Aorta (tissue), 5 donors: ENCODE measurements at regions not wholly inside any gene's neighbourhood (a gene's known extent, or its start where the extent isn't known, plus 50 kb on each side); places are given as distances from the start of the nearest gene placed in this dataset.

ENCODE experiments used
- ATAC-seq: fragments of 200-7000 bp; cut with Tn5 transposase; one replicate; pipeline ENCODE4 v1.9.1; 2022; ENCODE audit warnings: moderate library complexity; ENCODE audit not compliant: low FRiP score
- DNase-seq, 2 donors: peaks; one replicate each; pipeline ENCODE4 v3.0.0-alpha.2; 2020
- H3K27ac ChIP-seq, 2 donors: one replicate each; pipeline ENCODE4 v1.5.1; 2013; ENCODE audit warnings: low read length in 2 of 2, mild to moderate bottlenecking in 2 of 2, moderate library complexity in 2 of 2, control low read depth in 1 of 2, inconsistent platforms in 1 of 2, low read depth in 1 of 2
- H3K27me3 ChIP-seq, 2 donors: one replicate each; pipeline ENCODE4 v1.6.1; 2013; ENCODE audit warnings: control low read depth in 1 of 2, low read length in 1 of 2, mild to moderate bottlenecking in 1 of 2, moderate library complexity in 1 of 2; ENCODE audit not compliant: insufficient read depth in 2 of 2, control insufficient read depth in 1 of 2
- H3K36me3 ChIP-seq, 2 donors: one replicate each; pipeline ENCODE4 v1.6.1; 2013; ENCODE audit warnings: control low read depth in 1 of 2, low read length in 1 of 2, mild to moderate bottlenecking in 1 of 2; ENCODE audit not compliant: insufficient read depth in 2 of 2, control insufficient read depth in 1 of 2
- H3K4me1 ChIP-seq, 2 donors: one replicate each; pipeline ENCODE4 v1.6.1; 2013; ENCODE audit warnings: low read length in 2 of 2, control low read depth in 1 of 2, mild to moderate bottlenecking in 1 of 2, moderate library complexity in 1 of 2; ENCODE audit not compliant: insufficient read depth in 2 of 2, control insufficient read depth in 1 of 2
- H3K4me3 ChIP-seq, 2 donors: one replicate each; pipeline ENCODE4 v1.5.1; 2013; ENCODE audit warnings: low read length in 2 of 2, control low read depth in 1 of 2, mild to moderate bottlenecking in 1 of 2
- H3K9me3 ChIP-seq: one replicate; pipeline ENCODE4 v1.6.1; 2013; ENCODE audit warnings: mild to moderate bottlenecking, low read length; ENCODE audit not compliant: control insufficient read depth
- WGBS, 2 donors: extraction: QIAGEN DNeasy Blood & Tissue Kit; methylation state at CpG; one replicate each; pipeline ENCODE4 v1.1.7; 2013; 5-methylcytosine and 5-hydroxymethylcytosine counted together
- intact Hi-C, 2 donors: fragments of 100-400 bp; cut with DNase I; formaldehyde crosslinking; loops; one replicate each; pipeline versions ENCODE4 v1.14.2 to v1.15.0; 2022
- donor health status: healthy with polysubstance abuse.
- donor health status: Bipolar disorder and iron deficiency.
- donor health status: DM: no; HTN: no; CAD: no.
- donor health status: DM: no; HTN: no; CAD: no.
- donor health status: DM: yes; HTN: yes; CAD: no.

GRCh38 chr3:181316482-181316881 is 326.9 kb upstream of the DNAJC19 start:
- H3K27me3 ChIP-seq = no peaks in the 10 kb centered on the region
- intact Hi-C loops = no loop called here
- ATAC-seq (no peak), DNase-seq (no peak)
- no peak overlapping the region for H3K27ac ChIP-seq
- H3K4me1 ChIP-seq = no peaks in the 10 kb centered on the region
- 1 to 3% methylated on average over 1 of the region's 1 CpG for WGBS, 2 donors
- H3K4me3 ChIP-seq = no peak overlapping the region
- H3K9me3 ChIP-seq = no peaks in the 10 kb centered on the region
- H3K36me3 ChIP-seq = no peaks in the 10 kb centered on the region

GRCh38 chr3:181313335-181313734 is 323.8 kb upstream of the DNAJC19 start:
- intact Hi-C loops = no loop called here
- 3 to 13% methylated on average over 5 of the region's 5 CpGs for WGBS, 2 donors
- H3K4me1 ChIP-seq = no peaks in the 10 kb centered on the region
- no peak overlapping the region for H3K4me3 ChIP-seq
- H3K36me3 ChIP-seq = no peaks in the 10 kb centered on the region
- H3K9me3 ChIP-seq = no peaks in the 10 kb centered on the region
- no peak for ATAC-seq
- H3K27me3 ChIP-seq = no peaks in the 10 kb centered on the region
- DNase-seq = no peak
- H3K27ac ChIP-seq = no peak overlapping the region

GRCh38 chr3:181311186-181311585 is 321.6 kb upstream of the DNAJC19 start:
- Histone ChIP-seq H3K4me1 (no peaks in the 10 kb centered on the region), H3K36me3 (no peaks in the 10 kb centered on the region), H3K9me3 (no peaks in the 10 kb centered on the region), H3K4me3 (no peak overlapping the region), H3K27ac (no peak overlapping the region), H3K27me3 (no peaks in the 10 kb centered on the region)
- intact Hi-C loops = no loop called here
- WGBS, 2 donors = 40 to 50% methylated on average over 6 of the region's 6 CpGs
- ATAC-seq = no peak
- no peak for DNase-seq

GRCh38 chr3:181302960-181303359 is 313.4 kb upstream of the DNAJC19 start:
- no peak for ATAC-seq
- Histone ChIP-seq H3K27me3 (no peaks in the 10 kb centered on the region), H3K4me1 (peaks cover 0 to 2% of the 10 kb centered on the region in 2 donors), H3K27ac (no peak overlapping the region), H3K9me3 (no peaks in the 10 kb centered on the region), H3K36me3 (no peaks in the 10 kb centered on the region), H3K4me3 (no peak overlapping the region)
- intact Hi-C loops = no loop called here
- no peak for DNase-seq
- 84 to 86% methylated on average over 2 of the region's 2 CpGs for WGBS, 2 donors

GRCh38 chr3:181300033-181300432 is 310.5 kb upstream of the DNAJC19 start:
- WGBS, 2 donors = 52% methylated on average over 2 of the region's 2 CpGs
- peaks cover 0 to 2% of the 10 kb centered on the region in 2 donors for H3K4me1 ChIP-seq
- no peaks in the 10 kb centered on the region for H3K27me3 ChIP-seq
- H3K27ac ChIP-seq = no peak overlapping the region
- DNase-seq (no peak), ATAC-seq (no peak)
- intact Hi-C loops = no loop called here
- H3K4me3 ChIP-seq = no peak overlapping the region
- H3K9me3 ChIP-seq = no peaks in the 10 kb centered on the region
- no peaks in the 10 kb centered on the region for H3K36me3 ChIP-seq

- ATAC-seq (no peak), DNase-seq (no peak)
- intact Hi-C loops = no loop called here
- H3K9me3 ChIP-seq = no peaks in the 10 kb centered on the region
- WGBS, 2 donors = 78 to 83% methylated on average over 3 of the region's 3 CpGs
- peaks cover 0 to 2% of the 10 kb centered on the region in 2 donors for H3K4me1 ChIP-seq
- H3K27me3 ChIP-seq = no peaks in the 10 kb centered on the region
- H3K27ac ChIP-seq = no peak overlapping the region
- no peaks in the 10 kb centered on the region for H3K36me3 ChIP-seq
- H3K4me3 ChIP-seq = no peak overlapping the region
Measured at GRCh38 chr3:181298421-181298820, 308.9 kb upstream of the DNAJC19 start.

GRCh38 chr3:181292984-181293383 is 303.4 kb upstream of the DNAJC19 start:
- H3K27ac ChIP-seq = no peak overlapping the region

GRCh38 chr3:181290941-181291340 is 301.4 kb upstream of the DNAJC19 start:
- no peak overlapping the region for H3K4me3 ChIP-seq
- ATAC-seq (no peak), DNase-seq (no peak)
- H3K27me3 ChIP-seq = no peaks in the 10 kb centered on the region
- H3K36me3 ChIP-seq = no peaks in the 10 kb centered on the region
- intact Hi-C loops = no loop called here
- H3K4me1 ChIP-seq = no peaks in the 10 kb centered on the region
- no peak overlapping the region for H3K27ac ChIP-seq
- H3K9me3 ChIP-seq = no peaks in the 10 kb centered on the region
- 57 to 61% methylated on average over 3 of the region's 3 CpGs for WGBS, 2 donors

More at GRCh38 chr3:181292984-181293383, 303.4 kb upstream of the DNAJC19 start:
- WGBS, 2 donors = 19 to 24% methylated on average over 1 of the region's 1 CpG
- DNase-seq (no peak), ATAC-seq (no peak)
- H3K27me3 ChIP-seq = no peaks in the 10 kb centered on the region
- H3K4me3 ChIP-seq = no peak overlapping the region
- H3K36me3 ChIP-seq = no peaks in the 10 kb centered on the region
- no peaks in the 10 kb centered on the region for H3K9me3 ChIP-seq
- intact Hi-C loops = no loop called here
- H3K4me1 ChIP-seq = no peaks in the 10 kb centered on the region

- DNase-seq (no peak), ATAC-seq (no peak)
- no peak overlapping the region for H3K4me3 ChIP-seq
- H3K27ac ChIP-seq = no peak overlapping the region
- 76 to 80% methylated on average over 4 of the region's 4 CpGs for WGBS, 2 donors
- intact Hi-C loops = no loop called here
- H3K4me1 ChIP-seq = no peaks in the 10 kb centered on the region
- H3K27me3 ChIP-seq = no peaks in the 10 kb centered on the region
- no peaks in the 10 kb centered on the region for H3K9me3 ChIP-seq
- no peaks in the 10 kb centered on the region for H3K36me3 ChIP-seq
Measured at GRCh38 chr3:181289306-181289705, 299.8 kb upstream of the DNAJC19 start.
